ENCODE measurements at regions not wholly inside any gene's neighbourhood (a gene's known extent, or its start where the extent isn't known, plus 50 kb on each side); places are given as distances from the start of the nearest gene placed in this dataset.

DNA sequence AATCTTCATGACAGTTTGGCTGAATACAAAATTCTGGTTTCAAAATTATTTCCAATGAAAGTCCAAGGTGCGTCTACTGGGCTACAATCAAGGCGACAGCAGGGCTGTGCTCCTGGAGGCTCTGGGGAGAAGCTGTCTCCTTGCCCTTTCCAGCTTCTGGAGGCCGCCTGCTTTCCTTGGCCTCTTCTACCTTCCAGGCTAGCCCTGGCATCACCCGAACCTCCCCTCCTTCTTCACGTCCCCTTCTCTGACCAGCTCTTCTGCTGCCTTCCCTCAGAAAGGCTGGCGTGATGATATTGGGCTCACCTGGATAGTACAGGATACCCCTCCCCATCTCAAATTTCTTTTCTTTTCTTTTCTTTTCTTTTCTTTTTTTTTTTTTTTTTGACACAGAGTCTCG lies 115.5 kb downstream of the KCNF1 start:
- H3K36me3 ChIP-seq: no peaks in the 10 kb centered on the region
- H3K27me3 ChIP-seq: no peaks in the 10 kb centered on the region
- no peak overlapping the region for H3K4me3 ChIP-seq
- ATAC-seq (no peak), DNase-seq (no peak)
- TF ChIP-seq, protein P1, sequence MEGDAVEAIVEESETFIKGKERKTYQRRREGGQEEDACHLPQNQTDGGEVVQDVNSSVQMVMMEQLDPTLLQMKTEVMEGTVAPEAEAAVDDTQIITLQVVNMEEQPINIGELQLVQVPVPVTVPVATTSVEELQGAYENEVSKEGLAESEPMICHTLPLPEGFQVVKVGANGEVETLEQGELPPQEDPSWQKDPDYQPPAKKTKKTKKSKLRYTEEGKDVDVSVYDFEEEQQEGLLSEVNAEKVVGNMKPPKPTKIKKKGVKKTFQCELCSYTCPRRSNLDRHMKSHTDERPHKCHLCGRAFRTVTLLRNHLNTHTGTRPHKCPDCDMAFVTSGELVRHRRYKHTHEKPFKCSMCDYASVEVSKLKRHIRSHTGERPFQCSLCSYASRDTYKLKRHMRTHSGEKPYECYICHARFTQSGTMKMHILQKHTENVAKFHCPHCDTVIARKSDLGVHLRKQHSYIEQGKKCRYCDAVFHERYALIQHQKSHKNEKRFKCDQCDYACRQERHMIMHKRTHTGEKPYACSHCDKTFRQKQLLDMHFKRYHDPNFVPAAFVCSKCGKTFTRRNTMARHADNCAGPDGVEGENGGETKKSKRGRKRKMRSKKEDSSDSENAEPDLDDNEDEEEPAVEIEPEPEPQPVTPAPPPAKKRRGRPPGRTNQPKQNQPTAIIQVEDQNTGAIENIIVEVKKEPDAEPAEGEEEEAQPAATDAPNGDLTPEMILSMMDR (IDR thresholded peaks at IDR 0.05): no peak
- H3K9me3 ChIP-seq: no peaks in the 10 kb centered on the region
- H3K27ac ChIP-seq: no peak overlapping the region
- no peaks in the 10 kb centered on the region for H3K4me1 ChIP-seq
- intact Hi-C loops (cut with DNase I): no loop called here

DNA sequence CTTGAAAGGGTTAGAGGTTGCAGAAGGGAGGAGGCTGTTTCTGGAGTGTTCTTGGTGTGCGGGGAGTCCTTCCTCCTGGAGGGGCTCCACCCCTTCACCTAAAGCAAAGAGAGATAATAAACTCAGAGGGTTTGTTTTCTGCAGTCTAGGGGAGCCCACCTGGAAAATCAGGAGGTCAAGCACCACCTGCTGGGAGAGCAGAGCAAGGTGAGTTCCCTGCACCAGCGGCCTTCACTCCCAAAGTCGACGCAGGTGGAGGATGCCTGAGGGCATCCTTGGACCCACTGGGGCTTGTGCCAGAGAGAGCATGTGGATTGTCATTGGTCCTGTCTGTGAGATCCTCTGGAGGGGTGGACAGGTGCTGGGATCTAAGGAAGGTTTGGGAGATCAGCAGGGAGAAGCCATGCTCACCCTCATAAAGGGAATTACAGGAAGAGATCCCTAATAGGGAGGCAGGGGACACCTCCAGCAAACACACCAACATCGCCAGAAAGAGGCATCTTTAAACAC lies 116.7 kb downstream of the KCNF1 start:
- H3K27ac ChIP-seq: no peak overlapping the region
- TF ChIP-seq, protein P1 (IDR thresholded peaks at IDR 0.05): no peak
- no peak for DNase-seq
- H3K4me1 ChIP-seq: no peaks in the 10 kb centered on the region
- intact Hi-C loops (cut with DNase I): no loop called here
- ATAC-seq: no peak
- no peak overlapping the region for H3K4me3 ChIP-seq
- peaks cover 6% of the 10 kb centered on the region for H3K9me3 ChIP-seq
- H3K36me3 ChIP-seq: no peaks in the 10 kb centered on the region
- H3K27me3 ChIP-seq: no peaks in the 10 kb centered on the region

DNA sequence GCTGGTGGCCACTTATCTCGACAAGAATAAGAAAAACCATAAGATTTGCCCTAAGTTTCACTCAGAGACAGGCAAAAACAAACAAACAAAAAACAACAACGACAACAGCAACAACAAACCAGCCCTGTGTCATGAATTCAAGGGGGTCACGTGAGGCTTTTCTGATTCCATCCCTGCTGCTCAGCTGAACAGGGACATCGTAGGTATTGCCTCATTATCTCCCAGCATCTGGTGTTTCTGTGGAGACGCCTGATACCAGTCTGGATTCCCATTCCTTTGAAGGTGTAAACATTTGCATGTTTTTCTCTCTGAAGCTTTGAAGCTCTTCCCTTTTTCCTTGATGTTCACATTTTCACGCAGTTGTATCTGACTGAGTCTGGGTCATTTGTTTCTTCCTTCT lies 117.4 kb downstream of the KCNF1 start:
- Histone ChIP-seq H3K27ac (no peak overlapping the region), H3K4me1 (no peaks in the 10 kb centered on the region), H3K27me3 (no peaks in the 10 kb centered on the region), H3K4me3 (no peak overlapping the region), H3K9me3 (peaks cover 8% of the 10 kb centered on the region), H3K36me3 (no peaks in the 10 kb centered on the region)
- TF ChIP-seq, protein P1 (IDR thresholded peaks at IDR 0.05): no peak
- intact Hi-C loops (cut with DNase I): no loop called here
- DNase-seq (no peak), ATAC-seq (no peak)

- Histone ChIP-seq H3K4me1 (no peaks in the 10 kb centered on the region), H3K27me3 (no peaks in the 10 kb centered on the region), H3K4me3 (no peak overlapping the region), H3K27ac (no peak overlapping the region), H3K36me3 (no peaks in the 10 kb centered on the region), H3K9me3 (peaks cover 8% of the 10 kb centered on the region)
- ATAC-seq (no peak), DNase-seq (no peak)
- intact Hi-C loops (cut with DNase I): no loop called here
- TF ChIP-seq, protein P1 (IDR thresholded peaks at IDR 0.05): no peak
Measured at GRCh38 chr2:11030036-11030435, 118.3 kb downstream of the KCNF1 start.

DNA sequence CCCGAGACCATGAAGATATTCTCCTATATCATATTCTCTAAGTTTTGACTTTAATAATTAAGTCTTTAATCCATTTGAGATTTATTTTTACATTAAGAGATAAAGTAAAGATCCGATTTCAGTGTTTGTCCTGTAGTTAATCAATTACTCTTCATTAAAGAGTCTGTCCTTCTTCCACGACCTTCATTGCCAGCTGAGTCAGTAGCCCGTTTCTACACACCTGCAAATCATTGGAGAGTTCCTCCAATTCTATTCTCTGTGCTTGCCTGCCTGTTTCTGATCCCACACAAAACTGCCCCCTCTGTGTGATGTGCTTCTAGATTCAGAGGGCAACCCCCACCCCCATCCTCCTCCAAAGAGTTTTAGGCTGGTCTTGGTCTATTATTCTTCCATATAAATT lies 119.2 kb downstream of the KCNF1 start:
- Histone ChIP-seq H3K27ac (no peak overlapping the region), H3K36me3 (no peaks in the 10 kb centered on the region), H3K27me3 (no peaks in the 10 kb centered on the region), H3K9me3 (peaks cover 8% of the 10 kb centered on the region), H3K4me3 (no peak overlapping the region), H3K4me1 (no peaks in the 10 kb centered on the region)
- no peak for DNase-seq
- TF ChIP-seq, protein P1 (IDR thresholded peaks at IDR 0.05): no peak
- intact Hi-C loops (cut with DNase I): no loop called here
- ATAC-seq: no peak

- DNase-seq: no peak
- H3K4me3 ChIP-seq: no peak overlapping the region
- TF ChIP-seq, protein P1 (IDR thresholded peaks at IDR 0.05): no peak
- H3K27ac ChIP-seq: no peak overlapping the region
- H3K4me1 ChIP-seq: no peaks in the 10 kb centered on the region
- intact Hi-C loops (cut with DNase I): no loop called here
- ATAC-seq: no peak
- H3K27me3 ChIP-seq: no peaks in the 10 kb centered on the region
- peaks cover 8% of the 10 kb centered on the region for H3K9me3 ChIP-seq
- H3K36me3 ChIP-seq: no peaks in the 10 kb centered on the region
Measured at GRCh38 chr2:11031876-11032275, 120.1 kb downstream of the KCNF1 start.

Data from upper lobe of right lung (tissue), 1 donor.